Hematopoietic multipotent progenitor cell treated with erythropoietin and hydrocortisone succinate and interleukin-3 and kit ligand, for 15 days (in vitro differentiated cells): ENCODE measurements at regions not wholly inside any gene's neighbourhood (a gene's known extent, or its start where the extent isn't known, plus 50 kb on each side); places are given as distances from the start of the nearest gene placed in this dataset.

Source experiments
- DNase-seq: peaks from one replicate; pipeline ENCODE4 v3.0.0-alpha.2; 2015; ENCODE audit warnings: low spot score

DNA sequence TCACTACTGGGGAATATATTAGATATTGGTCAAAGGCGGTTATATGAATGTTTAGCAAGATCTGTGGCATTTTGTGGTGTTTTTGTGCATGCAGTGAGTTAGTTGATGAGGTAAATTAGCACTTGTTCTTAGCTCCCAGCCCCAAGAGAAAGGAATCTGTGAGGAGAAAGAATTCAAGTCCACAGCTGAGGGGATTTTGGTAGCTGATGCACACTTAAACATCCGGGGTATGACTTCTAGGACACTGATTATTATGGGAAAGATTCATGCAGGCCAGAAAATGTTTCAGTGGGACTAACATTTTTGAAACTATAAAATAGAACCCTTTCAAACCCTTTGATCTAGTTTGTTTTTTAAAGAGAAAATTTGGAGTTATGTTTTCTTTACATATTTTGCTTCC lies 118.2 kb upstream of the RPS23 start:
- no peak for DNase-seq

DNA sequence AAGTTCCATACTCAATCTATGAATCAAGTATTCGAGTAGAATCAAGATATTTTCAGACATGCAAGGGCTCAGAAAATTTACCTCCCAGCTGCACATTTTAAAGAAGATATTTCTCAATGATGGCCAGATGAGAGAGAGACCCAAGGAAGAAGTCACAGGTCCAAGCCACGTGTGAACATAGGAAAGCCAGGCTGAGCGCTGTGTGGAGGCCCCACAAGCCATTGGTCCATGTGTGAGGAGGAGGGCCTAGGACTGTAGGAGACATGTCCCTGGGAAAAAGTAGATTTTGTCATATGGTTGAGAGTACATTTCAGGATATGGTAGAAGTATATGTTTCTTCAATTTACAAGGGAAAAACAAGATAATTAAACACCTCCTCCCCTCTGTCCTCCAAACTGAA lies 115.8 kb upstream of the RPS23 start:
- no peak for DNase-seq

DNA sequence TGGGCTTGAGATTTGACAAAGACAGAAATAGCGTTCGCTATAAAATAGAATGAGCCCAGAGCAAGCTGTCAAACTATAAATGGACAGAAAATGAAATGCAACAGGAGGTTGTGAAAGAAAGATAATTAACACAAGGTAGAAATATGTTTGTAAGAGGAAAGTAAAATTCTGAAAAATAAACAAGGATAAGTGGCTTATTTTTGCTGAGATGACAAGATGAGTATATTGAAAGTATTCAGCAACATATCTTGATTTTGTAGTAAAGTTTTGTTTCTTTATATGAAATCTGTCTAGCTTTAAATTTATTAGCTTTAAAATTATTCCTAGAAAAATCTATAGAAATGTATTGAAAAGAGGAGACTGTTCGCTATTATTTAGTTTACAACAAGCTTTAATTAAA lies 111.9 kb upstream of the RPS23 start:
- DNase-seq, result no peak

DNA sequence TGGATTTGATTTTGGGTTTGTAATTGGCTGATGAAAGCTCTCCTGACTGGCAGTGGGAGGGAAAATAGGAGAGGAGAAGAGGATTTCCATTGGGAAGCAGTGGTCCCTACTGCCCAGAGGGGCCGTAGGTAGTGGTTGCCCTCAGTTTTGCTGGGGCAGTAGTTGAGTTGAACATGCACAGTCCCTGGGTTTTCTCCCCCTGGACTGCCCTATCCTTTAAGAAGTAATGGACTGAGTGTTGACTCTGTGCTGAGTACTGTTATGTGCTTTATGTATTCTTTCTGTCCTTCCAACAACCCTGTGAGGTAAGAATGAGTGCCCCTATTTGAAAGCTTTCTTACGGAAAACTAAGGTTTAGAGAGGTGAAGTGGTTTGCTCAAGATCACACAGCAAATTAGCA lies 111.2 kb upstream of the RPS23 start:
- no peak for DNase-seq

DNA sequence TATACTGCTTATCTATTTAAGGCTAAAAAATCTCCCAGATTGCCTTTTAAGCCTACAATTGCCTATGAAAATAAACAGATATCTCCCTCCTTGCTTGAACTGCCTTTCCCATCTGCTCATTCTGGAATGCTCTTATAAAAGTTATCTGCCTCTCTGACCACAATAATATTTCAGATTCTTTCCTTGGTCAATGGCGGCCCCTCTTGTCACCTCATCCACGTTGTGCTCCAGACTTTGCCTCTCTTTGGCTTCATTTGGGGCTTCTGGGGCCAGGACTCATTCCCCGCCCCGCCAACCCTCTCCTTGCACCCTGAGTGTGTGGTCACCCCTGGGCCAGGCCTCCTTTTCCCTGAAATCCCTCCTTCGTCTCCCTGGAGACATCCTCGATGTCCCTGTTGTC lies 110.0 kb upstream of the RPS23 start:
- no peak for DNase-seq

DNA sequence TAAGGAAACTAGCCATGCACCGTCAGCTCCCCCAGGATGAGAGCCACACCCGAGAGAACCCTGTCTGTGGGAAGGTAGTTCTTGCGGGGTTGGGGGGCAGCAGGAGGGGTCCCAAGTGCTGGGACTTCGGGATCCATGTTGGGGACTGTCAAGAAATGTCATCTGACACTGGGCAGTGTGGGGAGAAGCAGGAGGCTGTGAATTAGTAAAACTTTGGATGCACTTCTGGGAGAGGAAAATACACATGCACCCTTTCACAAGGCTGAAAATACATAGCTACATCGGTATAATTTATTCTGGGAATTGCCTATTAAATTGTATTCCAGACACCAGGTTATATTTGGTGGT lies 109.6 kb upstream of the RPS23 start:
- no peak for DNase-seq

DNA sequence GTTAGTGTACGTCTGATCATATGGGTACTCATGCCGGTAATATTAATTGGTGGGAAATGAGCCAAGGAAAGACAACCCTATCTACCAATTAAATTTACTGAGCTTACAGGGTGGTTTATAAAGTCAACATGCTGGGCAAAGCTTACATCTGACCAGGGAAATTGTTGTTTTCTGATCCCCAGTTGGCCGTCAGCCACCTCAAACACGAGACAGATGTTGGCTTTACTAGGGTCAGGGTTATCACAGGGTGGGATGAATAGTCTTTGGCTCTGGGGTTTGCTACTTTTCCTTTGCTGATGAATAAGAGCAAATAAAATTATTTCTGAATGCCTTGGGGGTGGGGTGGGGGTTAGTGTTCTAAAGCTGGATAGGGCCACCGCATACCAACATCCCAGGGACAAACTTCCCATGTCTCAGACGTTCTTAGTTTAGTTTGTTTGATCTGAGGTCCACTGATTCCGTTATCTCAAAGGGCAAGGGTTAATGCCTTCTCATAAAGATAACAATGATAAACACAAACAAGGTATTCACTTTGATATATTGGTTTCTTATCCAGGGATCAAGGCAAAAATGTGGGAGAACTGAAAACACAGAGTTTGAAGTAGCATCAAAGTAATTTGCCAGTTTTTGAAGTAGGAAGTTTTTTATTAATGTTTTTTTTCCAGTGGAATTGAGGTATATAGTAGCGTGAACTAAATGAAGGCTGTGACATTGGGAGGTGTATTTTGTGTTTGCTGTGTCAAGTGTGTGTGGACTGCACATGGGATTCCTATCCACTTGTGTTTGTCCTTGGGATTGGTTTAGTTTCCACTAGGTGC lies 109.1 kb upstream of the RPS23 start:
- DNase-seq, result no peak

DNA sequence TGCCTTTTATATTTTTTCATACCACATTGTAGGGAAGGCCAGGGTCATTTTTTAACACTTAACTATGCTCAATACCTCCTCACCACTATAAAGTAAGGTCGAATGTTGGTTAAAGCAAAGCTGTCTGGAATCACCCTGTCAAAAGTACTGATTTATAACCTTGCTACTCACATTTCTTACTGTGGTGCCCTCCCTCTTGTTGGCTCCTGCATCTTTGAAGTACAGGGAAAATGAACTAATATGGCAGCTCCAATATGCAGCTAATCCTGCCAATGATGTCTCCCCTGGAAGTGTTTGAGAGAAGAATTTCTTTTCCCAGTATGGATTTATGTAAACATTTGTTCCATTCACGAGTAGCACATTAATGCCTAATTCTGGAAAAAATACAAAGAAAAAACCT lies 108.4 kb upstream of the RPS23 start:
- DNase-seq, result no peak

DNA sequence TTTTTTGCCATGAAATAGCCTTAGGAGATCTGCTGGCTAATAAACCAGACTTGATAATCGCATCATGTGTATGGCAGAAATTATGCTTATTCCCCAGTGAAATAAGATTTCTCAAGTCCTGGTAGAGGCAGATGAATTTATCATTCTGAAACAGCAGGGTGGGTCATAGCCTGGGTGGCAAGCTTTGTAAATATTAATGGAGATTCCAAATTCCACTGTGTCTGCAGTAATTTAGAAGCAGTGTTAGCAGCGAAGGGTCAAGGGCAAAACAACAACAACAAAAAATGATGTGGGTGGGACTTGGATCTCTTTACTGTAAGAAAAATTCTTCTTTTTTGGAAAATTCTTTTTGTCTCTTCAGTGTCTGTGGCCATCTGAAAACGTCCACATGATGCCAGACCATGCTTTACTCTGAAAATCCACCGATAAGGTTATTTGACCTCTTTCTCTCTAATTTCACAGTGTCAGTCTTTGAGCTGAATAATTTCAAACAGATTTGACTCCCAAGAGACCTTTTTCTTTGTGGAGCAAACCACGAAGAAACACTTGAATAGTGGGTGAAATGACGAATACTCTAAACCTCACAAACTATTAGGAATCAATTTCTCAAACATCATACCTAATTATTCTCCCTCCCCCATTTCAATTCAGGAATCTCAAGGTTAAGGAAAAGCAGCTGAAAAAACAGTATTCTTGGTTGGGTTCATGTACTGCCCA lies 106.0 kb upstream of the RPS23 start:
- DNase-seq, result no peak

DNA sequence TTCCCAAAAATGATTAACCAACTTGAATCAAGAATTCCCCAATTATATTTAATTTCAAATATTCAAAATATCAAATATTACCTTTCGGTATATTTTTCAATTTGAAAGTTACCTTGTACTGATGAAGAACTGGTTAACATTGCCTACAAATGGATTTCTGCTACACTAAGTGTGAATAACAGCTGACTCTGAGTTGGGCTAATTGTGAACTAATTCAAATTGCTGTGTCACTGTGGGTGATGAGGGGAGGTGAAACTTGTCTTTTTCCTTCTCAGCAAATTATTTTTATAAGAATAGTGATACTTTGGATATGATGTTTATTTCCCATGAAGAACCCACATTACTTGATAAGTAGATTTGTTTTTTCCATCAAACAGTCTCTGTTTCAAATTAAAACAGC lies 103.4 kb upstream of the RPS23 start:
- DNase-seq, result no peak

DNA sequence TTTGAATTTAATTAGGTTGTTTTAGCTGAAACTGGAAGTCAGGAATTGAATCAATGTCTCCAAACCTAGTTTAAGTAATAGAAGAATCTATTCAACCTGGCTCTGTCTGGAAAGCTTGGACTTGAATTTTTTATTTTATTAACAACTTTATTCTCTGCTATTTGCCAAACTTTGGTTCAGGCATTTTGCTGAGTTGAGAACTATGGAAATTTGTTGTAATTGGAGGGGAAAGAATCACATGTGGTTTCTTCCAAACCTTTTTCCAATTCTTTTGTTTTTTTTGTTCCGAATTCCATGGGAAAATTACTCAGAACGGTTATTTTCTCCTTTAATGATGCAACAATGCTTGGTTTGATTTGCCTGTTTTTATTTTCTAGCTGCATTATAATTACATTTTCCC lies 98.2 kb upstream of the RPS23 start:
- no peak for DNase-seq

DNA sequence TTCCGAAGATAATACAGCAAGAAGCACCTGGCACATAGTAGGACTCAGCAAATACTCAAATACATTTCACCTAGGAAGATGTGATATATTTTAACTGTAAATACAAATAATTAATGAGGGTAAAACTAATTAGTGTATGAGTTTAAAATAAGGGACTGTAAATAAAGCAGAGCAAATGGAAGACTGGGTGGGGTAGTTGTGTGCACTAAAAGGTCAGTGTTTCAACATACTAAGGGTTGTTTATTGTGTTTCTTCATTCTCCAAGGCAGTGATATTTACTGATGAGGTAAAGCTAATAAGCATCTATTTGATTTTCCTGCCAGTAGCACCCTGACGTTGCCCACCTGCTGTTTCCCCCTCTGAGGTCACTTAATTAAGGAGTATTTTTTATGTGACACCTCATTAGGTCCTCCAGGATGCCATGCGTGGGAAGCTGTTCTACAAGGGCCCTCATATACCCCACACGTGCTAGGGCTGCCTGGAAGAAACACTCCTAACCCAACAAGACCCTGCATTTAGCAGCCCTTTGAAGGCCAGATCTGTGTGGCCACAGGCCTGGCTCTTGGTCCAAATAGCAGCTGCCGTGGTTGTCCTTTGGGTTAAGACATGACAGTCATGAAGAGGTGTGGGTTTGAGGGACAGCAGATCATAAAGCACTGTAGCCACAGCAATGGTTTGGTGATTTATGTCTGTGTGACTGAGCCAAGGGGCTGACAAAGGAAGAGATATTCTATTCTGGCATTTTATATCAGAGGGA lies 97.5 kb upstream of the RPS23 start:
- no peak for DNase-seq

DNA sequence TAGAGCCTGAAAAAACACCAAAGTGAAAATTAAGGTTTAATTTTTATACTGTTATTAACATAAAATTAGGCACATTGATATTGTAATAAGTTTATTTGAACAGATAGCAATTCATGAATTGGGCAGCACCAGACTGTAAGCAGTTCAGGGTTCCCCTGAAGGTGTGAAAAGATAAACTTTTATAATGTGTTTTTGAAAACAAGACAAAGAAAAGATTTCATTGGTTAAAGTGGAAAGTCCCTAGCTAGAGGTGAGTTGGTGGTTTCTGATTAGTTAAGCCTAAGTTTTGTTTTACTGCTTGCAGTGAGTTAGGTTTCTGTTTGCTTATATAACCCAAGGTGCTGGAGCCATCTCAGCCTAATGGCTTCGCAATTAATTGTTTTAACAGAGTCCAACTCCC lies 96.5 kb upstream of the RPS23 start:
- no peak for DNase-seq

DNA sequence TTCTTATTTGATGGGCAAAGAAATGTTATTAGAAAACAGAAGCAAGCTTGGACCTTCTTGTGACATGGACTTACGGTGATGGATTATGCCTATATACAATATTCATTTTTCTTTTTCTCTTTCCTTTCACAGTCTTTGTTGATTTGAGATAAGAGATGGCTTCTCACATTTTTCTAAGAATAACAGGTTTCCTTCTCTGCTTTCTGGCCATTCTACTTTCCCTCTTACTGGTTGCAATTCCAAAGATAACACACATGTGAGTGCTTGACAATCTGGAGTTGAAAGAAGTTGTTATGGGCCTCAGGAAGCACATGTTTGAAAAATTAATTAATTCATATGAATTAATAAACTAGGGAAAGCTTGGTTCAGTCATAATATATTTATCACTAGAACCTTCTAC lies 89.8 kb upstream of the RPS23 start:
- no peak for DNase-seq

DNA sequence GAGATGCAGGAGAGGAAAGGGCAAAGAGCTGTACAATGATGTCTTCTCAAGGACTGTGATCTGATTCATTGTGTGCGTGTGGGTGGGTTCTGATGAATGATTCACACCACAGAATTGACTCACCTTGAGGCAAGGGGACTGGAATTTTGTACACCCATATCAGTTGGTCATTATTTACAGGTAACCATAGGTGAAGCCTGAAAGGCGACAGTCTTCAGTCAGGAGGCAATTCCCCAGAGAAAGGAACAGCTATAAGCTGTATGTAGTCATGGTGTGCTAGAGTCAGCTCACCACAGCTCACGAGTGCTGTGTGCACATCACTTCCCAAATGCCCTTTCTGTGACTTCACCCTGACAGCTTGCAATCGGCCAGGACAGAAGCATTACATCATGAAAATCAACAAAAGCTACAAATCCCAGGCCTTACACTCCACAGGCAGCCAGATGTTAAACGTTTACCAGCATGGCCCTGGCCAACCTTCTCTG lies 87.6 kb upstream of the RPS23 start:
- DNase-seq, result no peak

DNA sequence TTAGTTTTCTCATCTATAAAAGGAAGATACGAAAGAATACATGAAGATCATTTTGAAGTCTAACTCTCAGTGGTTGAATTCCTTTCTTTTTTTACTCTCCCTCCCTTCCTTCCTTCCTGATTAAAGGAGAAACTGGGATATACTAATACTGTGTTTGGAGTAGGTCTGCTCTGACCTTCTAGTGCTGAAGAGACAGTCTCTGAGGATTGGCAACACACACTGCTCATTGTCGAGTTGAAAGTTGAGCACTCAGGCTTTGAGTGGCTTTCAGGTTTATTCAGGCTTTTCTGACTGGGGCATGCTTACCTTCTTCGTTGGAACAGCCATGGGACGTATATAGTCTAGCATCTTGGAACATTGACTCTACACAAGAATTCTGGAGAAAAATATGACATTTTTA lies 86.9 kb upstream of the RPS23 start:
- no peak for DNase-seq

DNA sequence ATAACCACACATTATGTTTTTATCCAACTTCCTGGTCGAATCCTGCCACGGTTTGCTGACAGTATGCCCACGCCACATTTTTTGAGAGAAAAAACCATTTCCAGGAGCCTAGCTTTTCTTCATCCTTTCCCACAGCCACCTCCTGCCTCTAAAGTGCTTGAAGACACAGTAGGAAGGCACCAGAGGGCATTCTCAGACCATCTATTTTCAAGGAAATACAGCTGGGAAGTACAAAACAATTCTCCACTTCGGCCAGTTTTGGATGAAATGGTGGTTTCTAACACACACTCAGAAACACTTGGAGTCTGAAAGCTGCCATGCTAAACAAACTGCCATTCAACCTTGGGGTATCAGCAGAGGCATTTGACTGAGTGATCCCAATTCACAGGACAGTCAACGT lies 86.3 kb upstream of the RPS23 start:
- DNase-seq, result no peak

DNA sequence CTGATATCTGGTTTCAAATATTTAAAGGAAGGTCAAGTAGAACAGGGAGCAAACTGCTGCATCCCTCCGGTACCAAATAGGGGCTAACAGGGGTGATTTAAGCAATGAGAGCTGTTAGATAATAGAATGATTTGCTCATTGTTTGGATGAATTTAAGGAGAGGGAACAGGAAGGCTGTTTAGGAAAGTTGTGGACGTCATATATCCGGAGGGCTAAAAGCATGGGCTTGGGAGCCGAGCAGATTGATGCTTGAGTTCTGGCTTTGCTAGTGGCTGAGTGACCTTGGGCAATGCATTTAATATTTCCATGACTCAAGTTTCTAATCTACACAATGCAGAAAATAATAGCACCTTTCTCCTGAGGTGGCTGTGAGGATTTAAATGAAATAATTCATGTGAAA lies 85.4 kb upstream of the RPS23 start:
- no peak for DNase-seq

DNA sequence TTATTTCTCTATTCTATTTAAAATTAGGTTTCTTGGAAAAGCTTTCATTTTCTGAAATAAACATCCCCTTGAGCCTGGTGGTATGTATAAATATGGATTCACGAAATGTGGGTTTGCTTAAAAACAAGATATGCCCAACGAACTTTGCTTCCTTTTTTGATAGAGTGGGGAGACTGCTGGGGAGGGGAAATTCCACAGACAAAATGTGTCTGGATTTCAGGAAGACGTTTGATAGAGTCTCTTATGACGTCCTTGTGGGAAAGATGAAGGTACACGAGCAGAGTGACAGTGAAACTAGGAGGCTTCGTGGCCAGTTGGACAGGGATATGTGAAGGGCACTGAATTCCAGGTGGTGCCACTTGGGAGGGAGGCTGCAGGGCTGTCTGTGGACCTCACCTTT lies 84.5 kb upstream of the RPS23 start:
- no peak for DNase-seq

DNA sequence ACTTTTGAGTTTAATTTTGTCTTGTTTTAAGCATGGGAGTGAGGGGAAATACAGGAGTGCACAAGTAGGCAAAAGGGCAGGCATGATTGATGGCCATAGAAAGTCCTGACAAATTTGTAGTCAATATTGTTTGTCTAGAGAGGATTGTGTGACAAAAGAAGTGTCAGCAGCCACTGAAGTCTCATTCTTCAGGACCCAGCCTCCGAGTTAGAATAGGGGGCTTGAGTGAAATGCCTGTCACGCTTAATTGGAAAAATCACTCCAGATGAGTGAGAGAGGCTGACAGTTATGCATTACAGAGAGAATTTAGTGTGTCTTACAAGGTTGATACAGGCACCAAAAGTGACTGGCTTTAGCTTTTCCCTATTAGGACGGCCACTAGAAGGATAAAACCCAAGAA lies 81.9 kb upstream of the RPS23 start:
- DNase-seq, result no peak

DNA sequence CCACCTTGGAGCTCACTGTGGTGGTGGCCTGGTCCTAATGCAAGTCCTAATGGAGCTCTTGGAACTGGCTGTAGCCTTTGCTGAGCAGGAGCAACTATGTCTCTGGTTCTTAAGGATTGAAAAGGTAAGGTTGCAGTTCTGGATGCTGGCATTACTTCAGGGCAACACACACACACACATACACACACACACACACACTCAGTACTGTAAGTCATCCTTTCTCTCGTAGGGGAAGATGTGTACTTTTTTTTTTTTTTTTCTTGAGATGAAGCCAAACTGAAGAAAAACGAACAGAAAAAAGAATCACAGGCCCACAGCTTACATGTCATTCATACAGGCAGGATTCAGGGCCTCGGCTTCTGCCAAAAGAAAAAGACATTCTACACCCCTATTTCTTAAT lies 81.1 kb upstream of the RPS23 start:
- DNase-seq, result no peak

DNA sequence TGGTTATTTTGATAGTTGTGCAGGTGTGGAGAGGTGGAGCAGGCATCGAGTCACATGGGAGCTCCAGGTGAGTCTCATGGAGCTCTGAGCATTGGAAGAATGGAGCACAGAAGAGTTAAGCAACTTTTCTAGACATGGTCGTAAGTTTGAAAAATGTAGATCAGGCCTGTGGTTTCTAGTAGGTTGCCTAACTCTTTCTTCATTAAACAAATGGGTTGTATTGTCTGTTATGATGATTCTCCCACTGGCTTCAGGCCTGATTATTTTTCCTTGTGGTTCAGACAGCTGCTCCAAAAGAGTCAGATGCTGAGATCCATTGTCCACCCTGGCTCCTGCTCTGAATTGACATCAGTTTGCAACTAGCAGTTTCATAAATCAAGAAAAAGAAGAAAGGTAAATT lies 80.3 kb upstream of the RPS23 start:
- DNase-seq, result no peak
